Adrenal gland (tissue), 5 donors: ENCODE measurements at regions not wholly inside any gene's neighbourhood (a gene's known extent, or its start where the extent isn't known, plus 50 kb on each side); places are given as distances from the start of the nearest gene placed in this dataset.

Source experiments
- CTCF ChIP-seq, 6 experiments: fragments of 450-650 bp in 4 of 6; fragments of 200-600 bp in 2 of 6; sonication (generic) in 1 of 6; IDR thresholded peaks; 1 replicate in 5 of 6; 2 replicates in 1 of 6; pipeline versions ENCODE4 v1.5.1 to v1.8.0; 2016 to 2021; ENCODE audit warnings: antibody characterized with exemption in 6 of 6, mild to moderate bottlenecking in 2 of 6, moderate library complexity in 1 of 6
- POLR2A ChIP-seq, 2 donors: fragments of 450-650 bp; IDR thresholded peaks; one replicate each; pipeline ENCODE4 v1.6.1; 2017; ENCODE audit warnings: antibody characterized with exemption in 2 of 2, mild to moderate bottlenecking in 2 of 2, moderate library complexity in 1 of 2
- donor health status: DM: no; HTN: no; CAD: no.

GRCh38 chr6:106789428-106790148 lies 160.2 kb downstream of the QRSL1 start:
- no peak for TF ChIP-seq CTCF (IDR thresholded peaks at IDR 0.05)
- TF ChIP-seq POLR2A (IDR thresholded peaks at IDR 0.05) = no peak
